ENCODE measurements at regions not wholly inside any gene's neighbourhood (a gene's known extent, or its start where the extent isn't known, plus 50 kb on each side); places are given as distances from the start of the nearest gene placed in this dataset.

DNA sequence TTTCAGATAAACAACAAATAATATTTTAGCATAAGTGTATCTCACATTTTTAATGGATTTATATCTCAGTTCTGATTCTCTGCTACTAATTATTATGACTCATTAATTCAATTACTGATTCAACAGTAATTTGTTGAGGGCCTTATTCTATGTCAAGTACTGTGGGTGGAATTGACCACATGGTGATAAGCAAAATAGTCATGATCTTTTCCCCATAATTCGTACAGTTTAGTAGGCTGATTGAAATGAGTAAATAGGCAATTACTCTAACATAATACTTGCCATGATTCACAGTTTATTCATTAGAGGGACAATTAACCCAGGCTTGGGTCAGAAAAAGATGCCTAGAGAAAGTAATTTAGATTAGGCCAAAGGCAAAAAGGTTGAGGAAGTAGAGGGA is 60.9 kb upstream of the SLC4A7 start:
- no peaks in the 10 kb centered on the region for H3K9me3 ChIP-seq (ENCODE audit: low read length)
- no peaks in the 10 kb centered on the region for H3K27me3 ChIP-seq (ENCODE audit: control insufficient read depth in 1 of 2, insufficient read depth in 2 of 2, low read length in 2 of 2)
- no peak overlapping the region for H3K4me3 ChIP-seq (ENCODE audit: low read depth in 1 of 2, low read length in 2 of 2)
- peaks cover 4% of the 10 kb centered on the region for H3K4me1 ChIP-seq (ENCODE audit: insufficient read depth, low read length)
- H3K36me3 ChIP-seq (ENCODE audit: insufficient read depth, low read length): no peaks in the 10 kb centered on the region
- no peak overlapping the region for H3K9ac ChIP-seq (ENCODE audit: low read length)
- peak overlapping the region; percentile 7 for H3K27ac ChIP-seq (ENCODE audit: low read depth, low read length)

DNA sequence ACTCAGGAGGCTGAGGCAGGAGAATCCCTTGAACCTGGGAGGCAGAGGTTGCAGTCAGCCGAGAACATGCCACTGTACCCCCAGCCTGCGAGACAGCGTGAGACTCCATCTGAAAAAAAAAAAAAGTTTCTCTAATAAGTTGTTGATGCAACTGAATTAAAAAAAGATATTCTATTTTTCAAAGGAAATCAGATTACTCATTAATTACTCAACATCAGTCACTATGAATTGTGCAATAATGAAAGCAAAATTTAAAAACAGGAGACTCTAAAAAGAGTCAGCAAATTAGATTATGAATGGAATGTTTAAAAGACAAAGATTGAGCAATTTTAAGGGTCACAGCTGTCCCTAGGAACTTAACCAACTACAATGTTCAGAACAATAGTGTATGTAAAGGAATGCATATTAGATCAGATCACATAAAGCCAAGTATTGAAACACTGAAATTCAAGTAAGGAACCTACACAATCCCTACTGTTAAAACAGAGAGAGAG is 60.2 kb upstream of the SLC4A7 start:
- Histone ChIP-seq H3K27me3 (ENCODE audit: control insufficient read depth in 1 of 2, insufficient read depth in 2 of 2, low read length in 2 of 2) (no peaks in the 10 kb centered on the region), H3K4me3 (ENCODE audit: low read depth in 1 of 2, low read length in 2 of 2) (no peak overlapping the region), H3K27ac (ENCODE audit: low read depth, low read length) (no peak overlapping the region), H3K4me1 (ENCODE audit: insufficient read depth, low read length) (peaks cover 4% of the 10 kb centered on the region), H3K9ac (ENCODE audit: low read length) (no peak overlapping the region), H3K9me3 (ENCODE audit: low read length) (no peaks in the 10 kb centered on the region), H3K36me3 (ENCODE audit: insufficient read depth, low read length) (no peaks in the 10 kb centered on the region)

GRCh38 chr3:27542476-27542875 is 58.3 kb upstream of the SLC4A7 start:
- H3K36me3 ChIP-seq (ENCODE audit: insufficient read depth, low read length): no peaks in the 10 kb centered on the region
- no peak overlapping the region for H3K27ac ChIP-seq (ENCODE audit: low read depth, low read length)

DNA sequence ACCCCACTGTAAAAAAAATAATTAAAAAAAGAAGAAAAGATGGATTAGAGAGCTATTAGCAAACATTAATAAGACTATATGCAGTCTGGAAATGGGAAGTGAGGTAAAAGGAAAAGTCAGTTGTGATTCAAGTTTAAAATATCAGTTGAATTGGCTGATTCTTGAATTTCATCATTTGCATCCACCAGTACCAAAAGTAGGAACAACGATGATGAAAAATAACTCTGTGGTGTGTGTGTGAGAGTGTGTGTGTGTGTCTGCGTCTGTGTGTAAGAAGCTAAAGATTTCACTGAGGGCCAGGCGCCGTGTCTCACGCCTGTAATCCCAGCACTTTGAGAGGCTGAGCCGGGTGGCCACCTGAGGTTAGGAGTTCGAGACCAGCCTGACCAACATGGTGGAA is 56.0 kb upstream of the SLC4A7 start:
- Histone ChIP-seq H3K9ac (ENCODE audit: low read length) (no peak overlapping the region), H3K4me1 (ENCODE audit: insufficient read depth, low read length) (peaks cover 19% of the 10 kb centered on the region), H3K4me3 (ENCODE audit: low read depth in 1 of 2, low read length in 2 of 2) (no peak overlapping the region), H3K27me3 (ENCODE audit: control insufficient read depth in 1 of 2, insufficient read depth in 2 of 2, low read length in 2 of 2) (no peaks in the 10 kb centered on the region), H3K27ac (ENCODE audit: low read depth, low read length) (no peak overlapping the region), H3K36me3 (ENCODE audit: insufficient read depth, low read length) (no peaks in the 10 kb centered on the region), H3K9me3 (ENCODE audit: low read length) (no peaks in the 10 kb centered on the region)

More at GRCh38 chr3:27542476-27542875, 58.3 kb upstream of the SLC4A7 start:
- H3K9ac ChIP-seq (ENCODE audit: low read length): no peak overlapping the region
- H3K9me3 ChIP-seq (ENCODE audit: low read length): no peaks in the 10 kb centered on the region
- H3K4me1 ChIP-seq (ENCODE audit: insufficient read depth, low read length): peaks cover 4% of the 10 kb centered on the region
- H3K27me3 ChIP-seq (ENCODE audit: control insufficient read depth in 1 of 2, insufficient read depth in 2 of 2, low read length in 2 of 2): no peaks in the 10 kb centered on the region
- no peak overlapping the region for H3K4me3 ChIP-seq (ENCODE audit: low read depth in 1 of 2, low read length in 2 of 2)

- no peaks in the 10 kb centered on the region for H3K9me3 ChIP-seq (ENCODE audit: low read length)
- H3K27me3 ChIP-seq (ENCODE audit: control insufficient read depth in 1 of 2, insufficient read depth in 2 of 2, low read length in 2 of 2): no peaks in the 10 kb centered on the region
- no peaks in the 10 kb centered on the region for H3K36me3 ChIP-seq (ENCODE audit: insufficient read depth, low read length)
- H3K27ac ChIP-seq (ENCODE audit: low read depth, low read length): no peak overlapping the region
- H3K9ac ChIP-seq (ENCODE audit: low read length): no peak overlapping the region
- no peak overlapping the region for H3K4me3 ChIP-seq (ENCODE audit: low read depth in 1 of 2, low read length in 2 of 2)
- H3K4me1 ChIP-seq (ENCODE audit: insufficient read depth, low read length): peaks cover 37% of the 10 kb centered on the region
These were observed 52.3 kb upstream of the SLC4A7 start for GRCh38 chr3:27536491-27536890.

DNA sequence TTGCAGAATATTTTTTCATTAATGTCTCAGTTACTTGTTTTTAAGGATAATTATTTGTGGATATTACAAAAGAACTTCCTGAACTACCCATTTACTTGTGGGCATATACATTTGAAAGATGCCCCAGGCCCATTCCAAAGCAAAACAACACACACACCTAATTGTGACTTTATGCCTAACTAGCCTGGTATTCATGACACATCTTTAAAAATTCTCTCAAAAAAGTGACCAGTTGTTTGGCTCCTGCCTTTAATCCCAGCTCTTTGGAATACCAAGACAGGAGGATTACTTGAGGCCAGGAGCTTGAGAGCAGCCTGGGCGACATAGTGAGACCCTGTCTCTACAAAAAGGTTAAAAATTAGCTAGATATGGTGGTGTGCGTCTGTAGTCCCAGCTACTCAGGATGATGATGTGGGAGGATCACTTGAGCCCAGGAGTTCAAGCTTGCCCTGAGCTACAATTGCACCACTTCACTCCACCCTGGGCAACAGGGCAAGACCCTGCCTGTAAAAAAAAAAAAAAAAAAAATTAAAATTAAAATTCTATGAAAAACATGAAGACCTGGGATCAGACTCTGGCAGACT is 51.7 kb upstream of the SLC4A7 start:
- Histone ChIP-seq H3K4me3 (ENCODE audit: low read depth in 1 of 2, low read length in 2 of 2) (no peak overlapping the region), H3K36me3 (ENCODE audit: insufficient read depth, low read length) (no peaks in the 10 kb centered on the region), H3K9me3 (ENCODE audit: low read length) (no peaks in the 10 kb centered on the region), H3K27me3 (ENCODE audit: control insufficient read depth in 1 of 2, insufficient read depth in 2 of 2, low read length in 2 of 2) (no peaks in the 10 kb centered on the region), H3K27ac (ENCODE audit: low read depth, low read length) (no peak overlapping the region), H3K4me1 (ENCODE audit: insufficient read depth, low read length) (peaks cover 37% of the 10 kb centered on the region), H3K9ac (ENCODE audit: low read length) (no peak overlapping the region)

DNA sequence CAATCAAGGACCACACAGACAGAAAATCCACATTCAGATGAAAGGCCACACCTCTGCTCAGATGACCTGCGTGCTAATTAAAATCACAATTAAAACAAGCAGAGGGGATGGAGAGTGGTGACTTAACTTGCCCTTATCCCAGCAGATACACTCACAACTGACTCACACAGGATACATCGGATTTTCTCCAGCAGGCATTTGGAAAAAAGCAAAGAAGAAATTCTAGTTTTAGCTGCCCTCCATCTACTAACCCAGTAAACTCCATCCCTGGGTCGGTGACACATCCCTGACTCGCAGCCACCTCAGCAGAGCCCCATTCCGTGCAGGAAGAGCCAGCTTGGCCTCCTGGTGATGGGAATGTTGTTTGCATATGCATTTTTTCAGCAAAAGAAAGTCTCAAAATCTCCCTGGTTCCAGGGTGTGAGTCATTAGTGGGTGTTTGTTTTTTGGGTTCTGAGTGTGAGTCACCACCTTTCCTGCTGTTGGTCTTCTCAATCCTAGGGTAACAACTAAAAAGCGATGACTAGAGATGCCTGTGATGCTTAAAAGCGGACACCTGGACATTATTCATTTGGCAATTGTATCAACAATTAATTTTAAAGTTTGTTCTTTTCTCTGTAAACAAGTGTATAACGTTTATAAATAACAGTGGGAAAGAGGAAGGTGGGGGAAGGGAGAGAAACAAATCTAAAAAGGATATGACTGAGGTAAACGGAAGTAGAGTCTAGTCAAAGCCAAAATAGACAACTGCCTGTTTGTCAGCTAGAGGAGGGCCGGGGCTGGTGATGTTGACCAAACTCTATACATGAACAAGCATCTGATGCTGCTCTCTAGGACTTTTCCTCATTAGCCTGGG is 49.8 kb upstream of the SLC4A7 start:
- Histone ChIP-seq H3K9me3 (ENCODE audit: low read length) (no peaks in the 10 kb centered on the region), H3K27ac (ENCODE audit: low read depth, low read length) (peak overlapping the region; percentile 66), H3K27me3 (ENCODE audit: control insufficient read depth in 1 of 2, insufficient read depth in 2 of 2, low read length in 2 of 2) (no peaks in the 10 kb centered on the region), H3K36me3 (ENCODE audit: insufficient read depth, low read length) (no peaks in the 10 kb centered on the region), H3K4me1 (ENCODE audit: insufficient read depth, low read length) (peaks cover 37% of the 10 kb centered on the region), H3K9ac (ENCODE audit: low read length) (peak overlapping the region; percentile 17), H3K4me3 (ENCODE audit: low read depth in 1 of 2, low read length in 2 of 2) (no peak overlapping the region)
